ENCODE measurements at regions not wholly inside any gene's neighbourhood (a gene's known extent, or its start where the extent isn't known, plus 50 kb on each side); places are given as distances from the start of the nearest gene placed in this dataset.

GRCh38 chr7:42674541-42674940 is 237.3 kb downstream of the C7orf25 start:
- no peak overlapping the region for H3K4me3 ChIP-seq (ENCODE audit: low read depth, low read length)
- DNase-seq (ENCODE audit: low read depth), result no peak
- TF ChIP-seq CTCF (IDR thresholded peaks at IDR 0.05; ENCODE audit: insufficient read depth, low read depth, low read length), result no peak

- no peak for DNase-seq (ENCODE audit: low read depth)
- H3K4me3 ChIP-seq (ENCODE audit: low read depth, low read length), result no peak overlapping the region
- TF ChIP-seq CTCF (IDR thresholded peaks at IDR 0.05; ENCODE audit: insufficient read depth, low read depth, low read length), result no peak
Observed at GRCh38 chr7:42673951-42674350, 237.9 kb downstream of the C7orf25 start.

- no peak for DNase-seq (ENCODE audit: low read depth)
- TF ChIP-seq CTCF (IDR thresholded peaks at IDR 0.05; ENCODE audit: insufficient read depth, low read depth, low read length), result no peak
- H3K4me3 ChIP-seq (ENCODE audit: low read depth, low read length), result no peak overlapping the region
Observed at GRCh38 chr7:42672339-42672999, 239.4 kb downstream of the C7orf25 start.

GRCh38 chr7:42671627-42672026 is 240.2 kb downstream of the C7orf25 start:
- no peak for TF ChIP-seq CTCF (IDR thresholded peaks at IDR 0.05; ENCODE audit: insufficient read depth, low read depth, low read length)
- no peak overlapping the region for H3K4me3 ChIP-seq (ENCODE audit: low read depth, low read length)
- DNase-seq (ENCODE audit: low read depth), result peak; percentile 76

- TF ChIP-seq CTCF (IDR thresholded peaks at IDR 0.05; ENCODE audit: insufficient read depth, low read depth, low read length), result no peak
- no peak overlapping the region for H3K4me3 ChIP-seq (ENCODE audit: low read depth, low read length)
- DNase-seq (ENCODE audit: low read depth), result no peak
Observed at GRCh38 chr7:42666994-42667393, 244.9 kb downstream of the C7orf25 start.

GRCh38 chr7:42662862-42663261 is 249.0 kb downstream of the C7orf25 start:
- TF ChIP-seq CTCF (IDR thresholded peaks at IDR 0.05; ENCODE audit: insufficient read depth, low read depth, low read length), result no peak
- no peak overlapping the region for H3K4me3 ChIP-seq (ENCODE audit: low read depth, low read length)
- no peak for DNase-seq (ENCODE audit: low read depth)

GRCh38 chr7:42661312-42661711 is 250.6 kb downstream of the C7orf25 start:
- no peak overlapping the region for H3K4me3 ChIP-seq (ENCODE audit: low read depth, low read length)
- TF ChIP-seq CTCF (IDR thresholded peaks at IDR 0.05; ENCODE audit: insufficient read depth, low read depth, low read length), result no peak
- DNase-seq (ENCODE audit: low read depth), result peak; percentile 34

Data from fibroblast of villous mesenchyme (primary cell).